SK-N-DZ (cell line): ENCODE measurements at regions not wholly inside any gene's neighbourhood (a gene's known extent, or its start where the extent isn't known, plus 50 kb on each side); places are given as distances from the start of the nearest gene placed in this dataset.
"Not testable (repeated sequence)": the region's sequence is repeated elsewhere in the genome, so short reads cannot be mapped to it uniquely, and the experiment has no call there.

Source experiments
- DNase-seq: peaks from one replicate; pipeline ENCODE4 v3.0.0-alpha.2; 2015; ENCODE audit warnings: low spot score

- DNase-seq = no peak
These were observed 144.0 kb upstream of the PHACTR3 start for GRCh38 chr20:59460352-59460751.

DNA sequence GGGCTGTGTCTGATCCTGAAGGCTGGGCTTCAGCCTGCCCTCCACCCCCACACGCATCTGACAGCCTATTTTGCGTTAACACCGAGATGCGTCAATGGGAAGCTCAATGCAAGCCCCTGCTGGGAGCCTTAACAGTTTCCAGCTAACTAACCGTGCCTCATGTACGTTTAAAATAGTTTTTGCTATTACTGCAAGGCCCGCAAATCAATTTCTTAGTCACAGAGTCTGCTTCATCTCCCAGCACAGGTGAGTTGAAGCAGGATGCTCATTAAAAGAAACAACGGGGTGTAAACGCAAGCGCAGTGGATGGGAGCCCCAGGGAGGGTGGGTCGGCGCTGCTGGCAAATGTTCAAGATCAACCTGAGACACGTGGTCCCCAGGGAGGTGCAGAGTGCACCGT, 142.8 kb upstream of the PHACTR3 start:
- DNase-seq = no peak

DNA sequence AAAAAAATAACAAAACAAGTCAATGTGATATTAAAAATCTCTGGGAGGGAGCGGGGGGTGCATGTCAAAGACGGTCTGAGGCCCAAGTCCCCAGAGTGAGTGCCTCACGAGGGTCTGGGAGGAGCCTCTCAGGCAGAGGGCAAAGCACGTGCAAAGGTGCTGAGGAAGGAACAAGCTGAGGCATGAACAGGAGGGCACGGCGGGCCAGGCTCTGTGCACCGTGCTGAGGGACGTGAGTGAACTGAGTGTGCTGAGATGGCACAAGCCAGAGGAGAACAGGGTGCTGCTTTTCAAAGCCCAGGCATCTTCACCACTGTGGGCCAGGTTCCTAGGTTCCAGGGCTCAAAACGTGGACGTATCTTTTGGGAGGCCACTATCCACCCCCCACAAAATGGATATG, 142.1 kb upstream of the PHACTR3 start:
- DNase-seq = no peak

GRCh38 chr20:59463541-59463940, 140.8 kb upstream of the PHACTR3 start:
- no peak for DNase-seq

- DNase-seq = no peak
These were observed 138.1 kb upstream of the PHACTR3 start for GRCh38 chr20:59466107-59466815.

DNA sequence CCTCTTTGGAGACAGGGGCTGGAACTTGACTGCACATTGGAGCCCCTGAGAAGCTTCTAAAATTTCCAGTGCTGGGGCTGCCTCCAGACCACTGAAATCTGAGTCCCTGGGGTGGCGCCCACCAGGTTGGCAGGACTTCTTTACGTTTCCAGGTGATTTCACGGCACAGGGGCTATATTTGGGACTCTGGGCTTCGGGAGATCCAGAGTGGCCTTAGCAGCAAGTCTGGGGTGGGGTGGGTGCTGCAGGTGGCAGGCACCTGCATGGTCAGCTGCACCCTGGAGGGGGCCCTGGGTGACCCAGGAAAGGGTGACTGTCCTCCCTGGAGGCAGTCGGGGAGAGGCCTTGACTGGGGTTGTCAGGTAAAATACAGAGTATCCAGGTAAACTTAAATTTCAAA, 135.5 kb upstream of the PHACTR3 start:
- no peak for DNase-seq

- no peak for DNase-seq
These were observed 134.8 kb upstream of the PHACTR3 start for GRCh38 chr20:59469267-59470252.

DNA sequence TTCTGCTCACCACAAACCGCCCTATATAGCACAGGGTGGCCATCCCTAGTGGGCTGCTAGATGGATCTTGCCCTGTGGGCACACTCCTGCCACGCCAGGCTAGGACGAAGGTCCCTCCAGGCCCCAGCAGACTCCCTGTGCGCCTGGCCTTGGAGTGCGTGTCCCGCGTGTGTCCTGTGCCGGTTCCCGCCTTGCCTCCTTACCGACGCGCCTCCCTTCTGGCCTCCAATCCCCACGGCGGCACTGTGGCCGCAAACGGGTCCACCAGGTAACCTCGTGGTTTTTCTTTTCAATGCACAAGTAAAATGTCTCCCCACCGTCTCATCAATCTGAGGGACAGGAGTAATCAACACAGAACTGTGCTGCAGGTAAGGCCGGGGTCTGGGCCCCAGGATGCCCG, 133.8 kb upstream of the PHACTR3 start:
- no peak for DNase-seq

DNA sequence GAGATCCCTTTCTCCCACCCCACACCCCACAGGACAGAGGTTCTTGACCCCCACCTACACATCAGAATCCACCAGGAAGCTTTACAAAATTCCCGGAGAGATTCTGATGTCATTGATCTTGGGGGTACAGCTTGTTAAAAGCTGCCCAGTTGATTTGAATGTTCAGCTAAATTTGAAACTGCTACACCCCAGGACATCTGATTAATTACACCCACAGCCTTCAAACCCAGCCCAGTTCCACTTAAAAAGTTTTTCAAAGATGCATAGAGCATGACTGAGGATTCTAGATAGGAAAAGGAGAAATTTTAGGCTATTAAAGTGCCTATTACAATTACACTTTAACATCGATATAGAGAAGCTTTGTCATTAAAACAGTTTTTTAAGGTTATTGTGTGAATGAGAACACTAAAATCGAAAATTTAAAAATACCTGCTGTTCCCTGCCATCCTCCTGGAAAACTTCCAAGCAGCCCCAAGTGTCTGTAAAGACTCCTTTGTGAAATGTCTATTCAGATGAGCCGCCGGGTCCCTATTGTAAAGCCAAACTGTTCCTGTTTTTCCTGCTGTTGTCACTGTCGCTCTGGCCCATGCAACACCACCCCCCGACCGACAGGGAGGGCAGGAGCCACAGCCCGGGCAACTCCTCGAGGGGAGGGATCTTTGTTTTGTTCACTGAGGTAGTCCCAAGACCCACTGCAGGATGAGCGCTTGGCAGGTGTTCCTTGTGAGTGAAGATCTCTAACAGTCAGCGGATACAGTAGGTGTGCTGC, 132.5 kb upstream of the PHACTR3 start:
- no peak for DNase-seq

DNA sequence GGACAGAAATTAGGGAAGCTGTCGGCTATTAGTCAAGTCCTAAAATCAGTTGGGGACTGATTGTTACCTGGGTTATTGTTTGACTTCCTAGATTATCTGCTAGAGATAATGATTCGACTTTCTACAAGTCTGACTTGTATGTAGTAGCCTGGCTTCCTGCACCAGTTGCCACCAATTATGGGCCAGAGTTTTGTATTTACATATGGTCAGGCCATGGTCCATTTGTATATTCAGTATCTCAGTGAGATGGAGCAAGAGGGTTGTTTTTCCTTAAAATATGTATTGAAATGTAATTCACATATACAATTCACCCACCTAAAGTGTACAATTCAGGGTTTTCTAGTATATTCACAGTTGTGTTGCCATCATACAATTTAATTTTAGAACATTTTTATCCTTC, 130.6 kb upstream of the PHACTR3 start:
- no peak for DNase-seq

DNA sequence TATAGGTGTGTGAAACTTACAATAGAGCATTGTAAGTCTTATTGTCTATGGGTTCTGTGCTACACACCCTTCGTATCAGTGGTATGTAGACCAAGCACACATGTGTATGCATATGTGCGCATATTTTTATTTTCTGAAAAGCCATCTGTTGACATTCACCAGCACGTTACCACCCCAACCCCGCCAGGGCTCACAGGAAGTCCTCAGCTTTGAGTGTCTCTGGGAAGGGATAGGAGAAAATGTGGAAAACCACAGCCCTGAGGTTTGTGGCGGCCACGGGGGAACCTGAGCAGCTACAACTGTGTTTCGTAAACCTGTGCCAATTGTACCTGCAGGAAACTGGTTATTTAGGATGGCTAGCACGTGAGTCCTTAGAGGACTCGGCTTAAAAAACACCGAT, 123.3 kb upstream of the PHACTR3 start:
- no peak for DNase-seq

DNA sequence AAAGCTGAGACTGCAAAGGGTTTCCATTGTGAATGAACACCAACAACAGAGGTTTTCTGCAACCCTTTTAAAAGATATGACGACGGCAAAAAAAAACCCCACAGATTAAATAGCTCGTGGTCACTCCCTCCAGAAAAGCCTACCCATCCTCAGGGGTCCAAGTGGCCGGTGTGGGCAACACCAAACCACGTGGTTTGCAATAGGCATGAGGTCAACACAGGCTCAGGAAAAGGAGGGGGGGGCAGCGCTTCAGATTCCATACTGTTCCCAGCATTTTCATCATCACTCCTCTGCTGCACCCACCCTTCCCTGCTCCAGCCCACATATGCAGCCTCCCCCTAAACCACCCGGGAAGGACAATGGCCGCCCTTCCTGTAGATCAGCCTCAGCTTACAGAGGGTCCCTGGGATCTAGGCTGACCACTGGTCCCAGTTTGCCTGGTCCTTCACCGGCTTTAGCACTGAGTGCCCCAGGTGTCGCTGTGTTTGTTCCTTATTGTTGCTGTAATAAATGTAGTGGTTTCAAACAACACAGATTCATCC, 122.8 kb upstream of the PHACTR3 start:
- no peak for DNase-seq

DNA sequence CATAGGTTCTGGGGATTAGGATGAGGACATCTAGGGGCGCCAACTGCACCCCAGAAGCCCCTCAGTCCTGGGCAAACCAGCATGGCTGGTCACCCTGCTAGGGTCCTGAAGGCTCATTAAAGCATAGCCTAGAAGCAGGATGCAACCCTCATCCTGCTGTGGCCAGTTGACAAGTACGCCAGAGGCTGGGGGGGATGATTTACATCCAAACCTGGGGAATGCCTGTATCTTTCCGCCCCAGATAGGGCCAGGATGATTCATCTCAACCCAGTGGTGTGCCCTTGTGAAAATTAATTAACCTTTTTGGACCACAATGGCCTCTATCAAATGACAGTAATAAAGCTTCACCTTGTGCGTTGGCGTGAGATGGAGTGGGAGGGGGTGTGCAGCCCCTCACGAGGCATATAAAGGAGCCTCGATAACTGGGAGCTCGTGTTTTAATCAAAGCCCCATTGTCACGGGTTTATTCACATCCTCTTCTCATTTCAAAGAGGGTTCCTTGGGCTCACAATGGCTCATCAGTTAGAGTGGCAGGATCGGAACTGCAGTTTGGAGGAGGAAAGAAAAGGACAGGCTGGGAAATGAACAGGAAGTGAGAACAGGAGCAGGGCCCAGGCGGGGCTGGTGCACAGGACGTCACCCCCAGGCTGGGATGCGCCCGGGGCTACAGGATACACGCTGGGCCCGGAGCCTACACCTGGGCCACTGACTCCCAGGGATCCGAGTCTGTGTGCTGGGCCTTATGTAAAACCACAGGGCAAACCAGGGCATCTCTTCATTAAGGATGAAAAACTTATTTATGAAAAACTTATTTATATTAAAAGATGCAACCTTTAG, 121.8 kb upstream of the PHACTR3 start:
- DNase-seq = no peak

- no peak for DNase-seq
These were observed 120.9 kb upstream of the PHACTR3 start for GRCh38 chr20:59483481-59483880.

- DNase-seq = no peak
These were observed 120.1 kb upstream of the PHACTR3 start for GRCh38 chr20:59484228-59484627.

GRCh38 chr20:59485576-59486454, 118.5 kb upstream of the PHACTR3 start:
- DNase-seq = no peak

DNA sequence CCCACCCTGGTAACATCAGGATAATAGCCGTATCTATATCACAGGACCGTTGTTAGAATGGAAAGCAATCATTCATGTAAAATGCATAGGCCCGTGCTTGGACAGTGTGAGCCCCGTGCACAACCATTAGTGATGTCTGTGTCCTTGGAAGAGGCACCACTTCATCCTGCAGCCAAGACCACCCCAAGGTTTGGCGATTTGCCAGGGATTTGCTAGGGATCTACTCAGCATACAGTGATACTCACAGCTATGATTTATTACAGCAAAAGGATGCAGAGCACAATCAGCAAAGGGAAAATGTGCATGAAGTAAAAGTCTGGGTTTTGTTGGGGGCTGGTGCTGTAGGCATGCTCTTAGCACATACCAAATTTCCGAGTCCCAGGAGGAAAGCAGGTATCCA, 115.9 kb upstream of the PHACTR3 start:
- not testable (repeated sequence) for DNase-seq

DNA sequence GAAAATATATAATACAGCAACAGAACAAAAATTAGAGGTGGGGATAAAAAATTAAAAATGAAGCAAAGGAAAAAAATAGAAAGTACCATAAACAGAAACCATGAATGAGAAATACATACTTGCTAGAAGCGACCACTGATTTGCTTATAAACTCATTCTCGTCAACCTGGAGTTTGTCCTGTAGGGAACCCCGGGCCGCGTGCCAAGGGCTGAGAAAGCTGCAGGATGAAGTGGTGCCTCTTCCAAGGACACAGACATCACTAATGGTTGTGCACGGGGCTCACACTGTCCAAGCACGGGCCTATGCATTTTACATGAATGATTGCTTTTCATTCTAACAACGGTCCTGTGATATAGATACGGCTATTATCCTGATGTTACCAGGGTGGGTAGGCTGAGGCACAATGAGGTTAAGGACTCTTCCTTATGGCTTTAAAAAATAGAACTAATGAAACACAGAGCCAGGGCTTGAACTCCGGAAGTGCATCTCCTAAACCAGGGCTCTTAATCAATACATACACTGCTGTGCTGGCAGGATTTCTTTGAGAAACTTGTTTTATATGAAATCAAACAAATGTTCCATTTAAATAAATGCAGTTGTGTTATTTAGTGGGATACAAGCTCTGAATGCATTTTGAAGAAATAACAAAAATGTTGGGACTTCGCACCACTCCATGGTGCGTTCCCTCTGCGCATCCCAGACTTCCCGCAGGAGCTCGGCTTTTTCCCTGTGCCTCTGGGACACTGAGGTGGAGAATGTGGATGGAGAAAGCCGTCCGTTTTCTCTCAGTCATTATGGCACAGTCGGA, 113.9 kb upstream of the PHACTR3 start:
- not testable (repeated sequence) for DNase-seq

- DNase-seq = no peak
These were observed 112.5 kb upstream of the PHACTR3 start for GRCh38 chr20:59491884-59492283.
